ENCODE measurements at regions not wholly inside any gene's neighbourhood (a gene's known extent, or its start where the extent isn't known, plus 50 kb on each side); places are given as distances from the start of the nearest gene placed in this dataset.

DNA sequence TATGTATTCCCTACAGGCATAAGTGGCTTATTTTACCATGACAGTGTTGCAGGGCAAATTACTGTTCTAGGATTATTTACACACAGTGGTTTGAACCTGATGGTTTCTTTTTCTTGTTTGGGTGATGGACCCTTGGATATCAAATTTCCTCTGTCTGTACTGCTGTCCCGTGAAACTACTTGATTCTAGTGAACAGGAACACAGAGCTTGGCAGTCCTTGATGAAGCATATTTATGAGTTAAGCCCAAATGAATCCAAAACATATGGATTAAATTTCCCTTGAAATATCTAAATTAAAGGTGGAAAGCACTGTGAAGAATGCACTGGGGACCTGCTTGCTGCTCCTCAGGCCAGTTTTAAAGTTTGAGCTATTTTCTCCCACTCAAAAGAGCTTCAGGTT lies 635.3 kb downstream of the INHBA start:
- H3K27me3 ChIP-seq (ENCODE audit: control insufficient read depth, insufficient read depth, low read length): no peaks in the 10 kb centered on the region
- no peaks in the 10 kb centered on the region for H3K36me3 ChIP-seq (ENCODE audit: control insufficient read depth, insufficient read depth, low read length)
- TF ChIP-seq CTCF (IDR thresholded peaks at IDR 0.05; ENCODE audit: insufficient read depth, low read length, poor library complexity, severe bottlenecking): no peak
- no peak overlapping the region for H3K4me3 ChIP-seq (ENCODE audit: low read depth, low read length)
- DNase-seq (ENCODE audit: low read depth): no peak

- Histone ChIP-seq H3K4me3 (ENCODE audit: low read depth, low read length) (no peak overlapping the region), H3K27me3 (ENCODE audit: control insufficient read depth, insufficient read depth, low read length) (no peaks in the 10 kb centered on the region), H3K36me3 (ENCODE audit: control insufficient read depth, insufficient read depth, low read length) (no peaks in the 10 kb centered on the region)
- TF ChIP-seq CTCF (IDR thresholded peaks at IDR 0.05; ENCODE audit: insufficient read depth, low read length, poor library complexity, severe bottlenecking): no peak
- no peak for DNase-seq (ENCODE audit: low read depth)
Observed at GRCh38 chr7:41065663-41066062, 637.2 kb downstream of the INHBA start.

DNA sequence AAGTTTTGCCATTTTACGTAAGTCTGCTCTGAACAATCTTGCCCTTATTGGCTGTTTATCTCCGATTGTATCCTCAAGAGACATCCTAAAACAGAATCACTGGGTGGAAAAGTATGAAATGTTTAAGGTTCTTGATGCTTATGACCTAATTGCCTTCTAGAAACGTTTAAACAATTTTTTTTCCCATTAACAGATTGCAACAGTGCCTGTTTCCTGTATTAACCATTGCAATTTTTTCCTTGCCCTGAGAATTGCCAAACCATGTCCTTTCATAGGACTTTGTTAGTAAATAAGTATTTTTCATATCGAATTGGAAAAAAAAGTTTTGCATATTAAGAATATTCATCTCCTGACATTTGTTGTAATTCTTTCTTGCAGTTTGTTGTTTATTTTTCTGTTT lies 639.8 kb downstream of the INHBA start:
- DNase-seq (ENCODE audit: low read depth): no peak
- Histone ChIP-seq H3K36me3 (ENCODE audit: control insufficient read depth, insufficient read depth, low read length) (no peaks in the 10 kb centered on the region), H3K4me3 (ENCODE audit: low read depth, low read length) (no peak overlapping the region), H3K27me3 (ENCODE audit: control insufficient read depth, insufficient read depth, low read length) (no peaks in the 10 kb centered on the region)
- TF ChIP-seq CTCF (IDR thresholded peaks at IDR 0.05; ENCODE audit: insufficient read depth, low read length, poor library complexity, severe bottlenecking): no peak

DNA sequence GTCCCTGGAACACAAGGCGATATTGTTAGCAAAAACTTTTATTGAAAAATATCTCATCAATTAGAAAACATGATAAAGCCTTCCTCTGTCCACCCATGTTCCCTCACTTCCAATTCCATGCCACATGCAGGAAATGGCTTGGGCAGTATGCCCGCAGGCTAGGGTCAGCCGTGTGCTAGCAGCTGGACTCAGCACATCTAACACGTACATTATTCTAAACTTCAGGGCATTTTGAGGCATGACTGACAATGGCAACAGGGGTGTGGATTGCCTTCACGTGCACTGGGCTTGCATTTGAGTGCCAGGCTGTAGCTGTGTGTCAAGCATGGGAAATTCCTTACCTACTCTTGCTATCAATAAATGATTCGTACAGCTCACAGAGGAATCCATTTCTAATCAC lies 642.1 kb downstream of the INHBA start:
- Histone ChIP-seq H3K4me3 (ENCODE audit: low read depth, low read length) (no peak overlapping the region), H3K27me3 (ENCODE audit: control insufficient read depth, insufficient read depth, low read length) (no peaks in the 10 kb centered on the region), H3K36me3 (ENCODE audit: control insufficient read depth, insufficient read depth, low read length) (no peaks in the 10 kb centered on the region)
- TF ChIP-seq CTCF (IDR thresholded peaks at IDR 0.05; ENCODE audit: insufficient read depth, low read length, poor library complexity, severe bottlenecking): no peak
- no peak for DNase-seq (ENCODE audit: low read depth)

GRCh38 chr7:41059796-41060195 lies 643.1 kb downstream of the INHBA start:
- no peak overlapping the region for H3K4me3 ChIP-seq (ENCODE audit: low read depth, low read length)
- no peak for DNase-seq (ENCODE audit: low read depth)
- no peak for TF ChIP-seq CTCF (IDR thresholded peaks at IDR 0.05; ENCODE audit: insufficient read depth, low read length, poor library complexity, severe bottlenecking)
- no peaks in the 10 kb centered on the region for H3K27me3 ChIP-seq (ENCODE audit: control insufficient read depth, insufficient read depth, low read length)
- no peaks in the 10 kb centered on the region for H3K36me3 ChIP-seq (ENCODE audit: control insufficient read depth, insufficient read depth, low read length)

GRCh38 chr7:41058986-41059741 lies 643.7 kb downstream of the INHBA start:
- H3K27me3 ChIP-seq (ENCODE audit: control insufficient read depth, insufficient read depth, low read length): no peaks in the 10 kb centered on the region
- no peak overlapping the region for H3K4me3 ChIP-seq (ENCODE audit: low read depth, low read length)
- no peak for DNase-seq (ENCODE audit: low read depth)
- H3K36me3 ChIP-seq (ENCODE audit: control insufficient read depth, insufficient read depth, low read length): no peaks in the 10 kb centered on the region
- TF ChIP-seq CTCF (IDR thresholded peaks at IDR 0.05; ENCODE audit: insufficient read depth, low read length, poor library complexity, severe bottlenecking): no peak

Measured in kidney epithelial cell (primary cell).